Stimulated activated CD4-positive, alpha-beta T cell treated with anti-CD3 and anti-CD28 coated beads, Interleukin-2, amount 100 ng/mL, for 48 hours (primary cell): ENCODE measurements at regions not wholly inside any gene's neighbourhood (a gene's known extent, or its start where the extent isn't known, plus 50 kb on each side); places are given as distances from the start of the nearest gene placed in this dataset.
"Not testable (repeated sequence)": the region's sequence is repeated elsewhere in the genome, so short reads cannot be mapped to it uniquely, and the experiment has no call there.

Experiments
- DNase-seq, 2 donors: peaks; one replicate each; pipeline ENCODE4 v3.0.0-alpha.2; 2020

DNA sequence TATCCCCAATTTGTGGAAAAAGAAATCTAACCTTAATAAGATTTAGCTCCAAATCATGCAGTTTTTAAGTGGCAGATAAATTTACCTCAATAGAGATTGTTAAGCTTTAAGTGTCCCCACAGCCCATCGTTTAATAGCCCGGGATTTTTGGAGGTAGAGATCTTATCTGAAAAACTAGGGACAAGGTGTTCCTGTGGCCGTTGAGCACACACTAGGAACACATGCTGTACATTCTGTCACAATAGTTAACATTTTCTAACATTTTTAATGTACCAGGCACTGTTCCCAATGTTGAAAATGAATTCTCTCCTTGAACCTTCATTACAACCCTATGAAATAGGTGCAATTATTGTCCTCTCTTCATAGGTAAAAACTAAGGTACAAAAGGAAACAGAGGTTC lies 85.7 kb upstream of the PLD5 start:
- no peak for DNase-seq

DNA sequence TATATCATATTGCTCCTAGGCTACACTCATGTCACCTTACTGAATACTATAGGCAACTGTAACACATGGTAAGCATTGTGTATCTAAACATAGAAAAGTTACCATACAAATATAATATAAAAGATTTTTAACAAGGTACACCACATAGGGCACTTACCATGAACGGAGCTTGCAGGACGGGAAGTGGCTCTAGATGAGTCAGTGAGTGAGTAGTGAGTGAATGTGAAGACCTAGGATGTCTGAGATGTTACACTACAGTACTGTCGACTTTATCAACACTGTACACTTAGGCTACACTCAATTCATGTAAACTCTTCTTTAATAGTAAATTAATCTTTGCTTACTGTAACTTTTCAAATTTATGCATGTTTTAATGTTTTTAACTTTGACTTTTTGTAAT lies 81.0 kb upstream of the PLD5 start:
- no peak for DNase-seq

DNA sequence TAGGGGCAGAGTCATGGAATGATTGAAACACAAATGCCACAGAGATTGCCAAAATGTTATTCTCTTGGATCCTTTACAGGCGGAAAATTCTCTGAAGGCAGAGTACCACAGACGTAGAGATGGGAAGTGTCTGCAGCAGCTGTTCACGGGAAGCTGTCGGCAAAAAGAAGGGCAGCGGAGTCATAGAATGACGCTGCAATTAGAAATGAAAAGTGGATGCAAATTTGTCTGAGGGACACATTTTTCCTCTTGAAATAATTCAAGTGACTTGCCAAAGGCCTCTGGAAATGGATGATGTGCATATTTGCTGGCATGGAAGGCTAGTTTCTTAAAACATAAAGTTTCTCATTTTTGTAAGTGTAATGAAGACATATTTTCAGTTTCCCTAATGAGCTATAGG lies 77.5 kb upstream of the PLD5 start:
- DNase-seq: no peak

DNA sequence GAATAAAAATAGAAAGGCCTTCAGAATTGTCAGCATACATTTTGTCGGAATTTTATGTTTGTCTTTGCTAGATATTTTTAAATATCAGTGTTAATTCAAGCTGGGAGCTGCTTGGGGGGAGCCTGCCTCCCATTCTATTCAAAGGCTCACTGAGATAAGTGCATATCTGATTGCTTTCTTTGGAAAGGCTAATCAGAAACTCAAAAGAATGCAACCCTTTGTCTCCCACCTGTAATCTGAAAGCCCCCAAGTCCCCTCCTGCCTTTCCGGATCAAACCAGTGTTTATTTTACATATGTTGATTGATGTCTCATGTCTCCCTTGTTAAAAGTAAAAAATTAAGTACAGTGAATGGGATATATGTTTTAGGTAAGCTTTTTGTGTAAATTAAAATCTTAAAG lies 69.3 kb upstream of the PLD5 start:
- DNase-seq: not testable (repeated sequence)

DNA sequence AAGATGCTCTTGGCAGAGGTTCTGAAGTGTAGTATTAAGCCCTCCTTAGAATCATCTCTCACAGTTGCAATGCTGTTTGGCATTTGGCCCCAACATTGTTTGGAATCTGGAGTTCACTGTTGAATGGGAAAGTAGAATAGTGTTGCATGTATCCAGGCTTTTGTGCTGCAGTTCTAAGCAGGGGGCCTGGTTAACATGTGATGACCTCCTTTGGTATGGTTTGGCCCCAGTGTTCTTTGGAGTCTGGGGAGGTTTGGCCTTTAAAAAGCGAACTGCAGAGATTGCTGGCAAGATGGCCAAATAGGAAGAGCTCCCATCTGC lies 61.8 kb upstream of the PLD5 start:
- DNase-seq: no peak

DNA sequence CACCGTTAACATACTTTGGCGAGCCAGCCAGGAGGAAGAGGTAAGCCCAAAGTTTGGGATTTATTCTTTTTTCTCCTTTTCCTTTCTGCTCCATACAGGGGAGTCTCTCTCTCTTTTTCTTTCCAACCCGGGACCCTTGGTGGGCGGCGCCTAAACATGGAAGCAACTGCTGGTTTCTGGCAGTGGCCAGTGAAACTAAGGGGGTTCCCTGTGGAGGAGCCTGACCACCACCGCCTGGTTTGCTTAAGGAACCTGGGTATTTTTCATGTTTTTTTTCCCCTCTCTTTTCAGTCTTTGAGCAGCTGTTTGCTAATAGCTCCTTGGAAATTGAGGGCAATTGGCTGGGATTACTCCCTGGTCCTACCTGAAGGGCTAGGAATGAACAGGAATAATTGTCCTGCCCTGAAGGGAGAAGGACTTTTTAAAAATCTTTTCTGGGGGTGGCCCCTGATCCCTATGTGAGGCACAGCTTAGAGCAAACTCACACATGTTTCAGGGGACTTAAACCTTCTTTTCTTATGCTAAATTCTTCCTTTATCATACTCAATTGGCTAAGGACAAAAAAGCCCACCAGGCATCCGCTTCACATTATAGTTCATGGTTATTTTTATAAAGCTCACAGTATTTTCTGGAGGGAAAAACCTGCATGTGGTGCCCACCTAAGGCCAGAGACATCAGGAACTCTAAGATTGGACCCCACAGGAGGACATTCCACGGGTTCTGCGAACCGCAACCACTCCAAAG lies 61.3 kb upstream of the PLD5 start:
- DNase-seq: no peak

DNA sequence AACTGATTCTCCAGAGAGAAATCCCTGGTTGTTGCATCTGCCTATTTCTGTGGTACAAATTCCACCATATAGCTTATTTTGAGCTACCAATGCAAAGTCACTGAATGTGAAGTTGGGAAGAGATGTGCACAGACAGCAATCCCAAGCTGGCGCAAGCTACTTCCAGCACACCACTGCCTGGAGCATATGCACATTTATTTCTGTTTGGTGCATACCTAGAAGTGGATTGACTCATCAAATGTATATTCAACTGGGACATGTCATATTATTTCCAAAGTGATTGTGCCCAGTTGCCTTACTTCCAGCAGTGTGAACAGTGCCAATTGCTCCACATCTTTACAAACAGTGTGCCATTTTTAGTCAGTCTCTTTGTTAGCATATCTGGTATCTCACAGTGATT lies 58.2 kb upstream of the PLD5 start:
- DNase-seq: no peak

DNA sequence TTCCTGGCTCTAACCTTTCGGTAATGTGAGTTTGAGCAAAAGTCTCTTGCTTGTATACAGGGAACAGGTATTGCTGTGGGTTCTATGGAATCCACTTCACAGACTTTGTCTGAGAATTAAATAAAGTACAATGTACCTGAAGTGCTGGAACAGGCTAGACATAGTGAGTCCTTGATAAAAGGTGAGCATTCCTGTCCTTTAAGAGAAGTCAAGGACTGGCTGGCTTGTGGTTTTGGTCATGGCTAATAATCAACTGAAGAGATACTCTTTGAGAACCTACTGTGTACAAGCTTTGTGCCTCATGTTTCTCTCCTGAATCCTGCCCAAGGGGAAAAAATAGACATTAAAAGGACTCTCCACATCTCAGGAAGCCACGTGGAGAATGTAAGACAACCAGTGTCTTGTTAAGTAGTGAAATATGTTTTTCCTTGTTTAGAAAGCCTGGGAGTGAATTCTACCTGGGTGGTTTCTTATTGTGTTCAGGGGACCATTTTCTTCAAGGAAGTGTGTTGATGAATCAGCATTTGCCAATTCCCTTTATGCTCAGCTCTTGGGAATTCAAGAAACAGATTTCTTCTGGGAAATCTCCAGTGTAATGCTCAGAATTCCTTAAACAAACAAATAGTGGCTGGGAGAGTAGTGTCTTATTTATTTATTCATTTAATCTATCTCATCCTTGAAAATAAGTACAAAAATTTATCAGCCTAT lies 55.2 kb upstream of the PLD5 start:
- no peak for DNase-seq
